ENCODE measurements at regions not wholly inside any gene's neighbourhood (a gene's known extent, or its start where the extent isn't known, plus 50 kb on each side); places are given as distances from the start of the nearest gene placed in this dataset.

GRCh38 chr11:119572481-119573424 lies 149.8 kb upstream of the THY1 start:
- no peak for TF ChIP-seq CTCF (IDR thresholded peaks at IDR 0.05; ENCODE audit: borderline replicate concordance, extremely low read depth, low read length, poor library complexity, severe bottlenecking)
- TF ChIP-seq EZH2 (IDR thresholded peaks at IDR 0.05; ENCODE audit: borderline replicate concordance, low read depth, low read length, severe bottlenecking) = no peak
